ENCODE measurements at regions not wholly inside any gene's neighbourhood (a gene's known extent, or its start where the extent isn't known, plus 50 kb on each side); places are given as distances from the start of the nearest gene placed in this dataset.
A peak's percentile ranks its signal among the peaks of the same experiment; 100 is the strongest.

DNA sequence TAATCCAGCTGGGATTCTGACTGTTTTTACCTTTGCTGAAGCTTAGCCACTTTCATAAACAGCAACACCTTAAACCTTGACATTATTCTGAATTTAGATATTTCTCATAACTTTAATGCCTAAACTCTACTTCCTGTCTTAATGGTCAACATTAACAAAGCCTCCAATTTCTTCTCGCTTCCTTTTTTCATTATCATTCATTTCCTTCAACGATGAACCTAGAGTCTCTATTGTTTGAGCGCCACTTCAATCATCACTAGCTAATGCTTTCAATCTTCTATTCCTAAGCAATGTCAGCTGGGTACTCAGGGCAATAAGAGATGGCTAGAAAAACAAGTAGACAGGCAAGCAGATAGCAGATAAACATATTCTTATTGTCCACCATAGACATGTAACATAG, 96.6 kb upstream of the TMEM196 start:
- DNase-seq (ENCODE audit: low read depth) = no peak

DNA sequence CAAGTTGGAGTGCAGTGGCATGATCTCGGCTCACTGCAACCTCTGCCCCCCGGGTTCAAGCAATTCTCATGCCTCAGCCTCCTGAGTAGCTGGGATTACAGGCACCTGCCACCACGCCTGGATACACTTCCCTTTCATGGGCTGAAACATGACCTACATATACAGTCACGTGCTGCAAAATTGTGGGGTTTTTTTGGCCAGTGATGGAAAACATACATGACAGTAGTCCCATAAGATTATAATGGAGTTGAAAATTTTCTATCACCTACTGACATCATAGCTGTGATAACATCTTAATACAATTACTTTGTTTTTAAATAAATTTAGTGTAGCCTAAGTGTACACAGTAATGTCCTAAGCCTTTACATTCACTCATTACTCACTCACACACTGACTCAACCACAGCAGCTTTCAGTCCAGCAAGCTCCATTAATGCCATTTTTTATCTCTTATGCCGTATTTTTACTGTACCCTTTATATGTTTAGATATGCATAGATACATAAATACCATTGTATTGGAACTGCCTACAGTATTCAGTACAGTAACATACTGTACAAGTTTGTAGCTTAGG, 79.9 kb upstream of the TMEM196 start:
- DNase-seq (ENCODE audit: low read depth) = no peak

DNA sequence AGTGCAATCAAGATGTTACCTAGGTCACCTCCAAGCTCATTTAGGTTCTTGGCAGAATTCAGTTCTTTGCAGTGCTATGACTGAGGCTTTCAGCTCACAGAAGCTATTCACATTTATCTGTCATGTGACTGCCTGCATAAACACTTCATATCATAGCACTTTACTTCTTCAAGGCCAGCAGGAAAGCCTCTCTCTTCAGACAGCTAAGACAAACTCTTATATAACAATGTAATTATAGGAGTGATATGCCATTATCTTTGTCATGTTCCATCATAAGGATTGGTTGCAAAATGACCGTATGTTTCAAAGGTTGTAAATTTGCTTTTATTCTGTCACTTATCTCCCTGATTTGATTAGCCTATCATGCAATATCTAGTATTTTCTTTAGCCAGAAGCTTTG, 78.8 kb upstream of the TMEM196 start:
- DNase-seq (ENCODE audit: low read depth) = no peak

DNA sequence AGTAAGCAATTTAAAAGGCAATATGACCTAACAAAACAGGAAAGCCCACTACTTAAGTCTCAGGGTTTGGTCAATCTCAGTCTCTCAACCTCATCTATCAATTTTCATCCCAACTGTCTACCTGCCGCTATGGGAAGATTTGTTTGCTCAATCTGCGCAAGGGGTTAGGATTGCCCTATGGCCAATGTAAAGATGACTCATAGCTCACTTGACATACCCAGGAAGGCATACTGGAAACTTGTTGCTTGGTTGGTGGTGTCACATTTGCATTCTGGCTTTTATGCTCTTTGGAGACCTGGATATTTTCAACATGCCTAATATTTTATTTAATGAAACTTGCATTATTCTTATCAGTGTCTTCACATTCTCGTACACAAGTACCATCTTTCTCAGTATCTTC, 78.1 kb upstream of the TMEM196 start:
- no peak for DNase-seq (ENCODE audit: low read depth)

DNA sequence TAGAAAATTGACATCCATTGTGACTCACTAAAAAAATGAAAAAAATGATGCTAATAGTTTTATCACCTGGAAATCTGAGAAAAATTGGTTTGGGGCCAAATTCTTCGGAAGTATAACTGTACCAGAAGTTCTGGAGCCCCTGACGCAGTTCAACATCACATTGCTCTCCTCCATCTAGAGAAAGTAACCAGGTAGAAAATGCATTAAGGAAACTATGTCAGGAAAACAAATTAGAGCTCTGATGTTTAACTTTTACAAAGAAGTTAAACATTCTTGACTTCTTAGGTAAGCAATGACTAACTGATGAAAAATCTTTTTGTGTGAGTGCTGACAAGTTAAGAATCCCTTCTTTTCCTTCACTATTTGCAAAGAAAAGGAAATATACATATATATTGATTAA, 61.1 kb upstream of the TMEM196 start:
- DNase-seq (ENCODE audit: low read depth) = peak; percentile 81

DNA sequence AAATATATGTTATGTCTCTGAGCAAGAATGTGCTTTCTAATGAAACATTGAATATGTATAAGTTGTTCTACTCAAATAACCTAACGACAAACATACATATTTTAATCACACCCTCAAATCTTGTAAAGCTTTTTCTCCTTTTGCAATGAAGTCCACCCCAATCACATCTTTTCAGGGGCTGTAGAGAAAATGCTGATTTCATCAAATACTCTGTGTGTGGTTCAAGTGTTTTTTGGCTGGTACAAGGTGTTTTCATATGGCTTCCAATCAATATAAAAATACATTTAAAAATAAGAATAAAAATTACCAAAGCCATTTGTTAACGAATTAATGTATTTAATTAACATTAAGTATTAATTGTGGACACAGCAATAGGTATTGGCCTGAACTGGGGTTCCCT, 57.2 kb upstream of the TMEM196 start:
- no peak for DNase-seq (ENCODE audit: low read depth)
